CD14-positive monocyte (primary cell): ENCODE measurements at regions not wholly inside any gene's neighbourhood (a gene's known extent, or its start where the extent isn't known, plus 50 kb on each side); places are given as distances from the start of the nearest gene placed in this dataset.

Experiments used
- DNase-seq, 3 donors: peaks; one replicate each; pipeline ENCODE4 v3.0.0-alpha.2; 2011 to 2022
- H2AFZ ChIP-seq: 2 replicates; pipeline ENCODE4 v1.6.0; 2012; ENCODE audit warnings: mild to moderate bottlenecking, low read depth, low read length, inconsistent platforms; ENCODE audit not compliant: insufficient read depth, poor library complexity, severe bottlenecking
- H3K27ac ChIP-seq, 2 donors: 1 replicate in 1 of 2; 2 replicates in 1 of 2; pipeline ENCODE4 v1.5.1; 2012 to 2013; ENCODE audit warnings: low read length in 2 of 2, control low read depth in 1 of 2, inconsistent platforms in 1 of 2, low read depth in 1 of 2, mild to moderate bottlenecking in 1 of 2
- H3K27me3 ChIP-seq, 2 donors: one replicate each; pipeline versions ENCODE4 v1.6.0 to v1.6.1; 2011 to 2013; ENCODE audit warnings: low read length in 2 of 2; ENCODE audit not compliant: control insufficient read depth in 2 of 2, insufficient read depth in 2 of 2
- H3K36me3 ChIP-seq, 2 donors: replicated peaks in 1 of 2; 1 replicate in 1 of 2; 2 replicates in 1 of 2; pipeline versions ENCODE4 v1.5.1 to v1.6.1; 2012 to 2013; ENCODE audit warnings: low read length in 2 of 2, control low read depth in 1 of 2, inconsistent platforms in 1 of 2, mild to moderate bottlenecking in 1 of 2; ENCODE audit not compliant: insufficient read depth in 2 of 2, control insufficient read depth in 1 of 2
- H3K4me1 ChIP-seq, 2 donors: 1 replicate in 1 of 2; 2 replicates in 1 of 2; pipeline versions ENCODE4 v1.5.1 to v1.6.1; 2012 to 2013; ENCODE audit warnings: low read length in 2 of 2, control low read depth in 1 of 2, inconsistent platforms in 1 of 2, mild to moderate bottlenecking in 1 of 2, moderate library complexity in 1 of 2; ENCODE audit not compliant: insufficient read depth in 2 of 2, control insufficient read depth in 1 of 2
- H3K4me2 ChIP-seq: replicated peaks from 2 replicates; pipeline ENCODE3; 2012; ENCODE audit warnings: low read length, moderate library complexity, mild to moderate bottlenecking; ENCODE audit not compliant: poor library complexity, severe bottlenecking; ENCODE audit errors: extremely low read depth
- H3K4me3 ChIP-seq, 3 experiments: fragments of 200-600 bp in 1 of 3; sonication (generic) in 1 of 3; replicated peaks in 1 of 3; 1 replicate in 2 of 3; 2 replicates in 1 of 3; pipeline ENCODE4 v1.5.1; 2011 to 2013; ENCODE audit warnings: low read length in 3 of 3, mild to moderate bottlenecking in 3 of 3, control low read depth in 2 of 3, low read depth in 2 of 3, inconsistent platforms in 1 of 3, moderate library complexity in 1 of 3
- H3K79me2 ChIP-seq: 2 replicates; pipeline ENCODE4 v1.6.0; 2012; ENCODE audit warnings: mild to moderate bottlenecking, control low read depth, inconsistent platforms, low read length, moderate library complexity; ENCODE audit not compliant: insufficient read depth
- H3K9ac ChIP-seq: 2 replicates; pipeline ENCODE4 v1.6.0; 2017; ENCODE audit warnings: low read length, mild to moderate bottlenecking; ENCODE audit not compliant: insufficient read depth, poor library complexity, severe bottlenecking
- H3K9me3 ChIP-seq, 2 donors: replicated peaks in 1 of 2; 1 replicate in 1 of 2; 2 replicates in 1 of 2; pipeline versions ENCODE4 v1.5.1 to v1.6.1; 2012 to 2013; ENCODE audit warnings: low read length in 2 of 2, control low read depth in 1 of 2; ENCODE audit not compliant: control insufficient read depth in 1 of 2, insufficient read depth in 1 of 2
- H4K20me1 ChIP-seq: 2 replicates; pipeline ENCODE4 v1.6.0; 2012; ENCODE audit warnings: mild to moderate bottlenecking, low read length, control low read depth, moderate library complexity; ENCODE audit not compliant: insufficient read depth
- H3K27ac Mint-ChIP-seq, 7 donors: one replicate each; pipeline ENCODE4 v1.8.0; 2020; ENCODE audit warnings: mild to moderate bottlenecking in 7 of 7, mixed read lengths in 7 of 7, moderate library complexity in 6 of 7, inconsistent platforms in 2 of 7
- H3K27me3 Mint-ChIP-seq, 3 donors: one replicate each; pipeline ENCODE4 v1.8.0; 2021 to 2022; ENCODE audit warnings: low read depth in 3 of 3, mild to moderate bottlenecking in 3 of 3, mixed read lengths in 3 of 3, moderate library complexity in 3 of 3, inconsistent platforms in 1 of 3
- H3K36me3 Mint-ChIP-seq, 2 donors: one replicate each; pipeline ENCODE4 v1.8.0; 2020; ENCODE audit warnings: mixed read lengths in 2 of 2, inconsistent platforms in 1 of 2, mild to moderate bottlenecking in 1 of 2
- H3K4me1 Mint-ChIP-seq: one replicate; pipeline ENCODE4 v1.8.0; 2020; ENCODE audit warnings: mild to moderate bottlenecking, mixed read lengths
- H3K4me3 Mint-ChIP-seq, 2 donors: one replicate each; pipeline ENCODE4 v1.8.0; 2020; ENCODE audit warnings: mild to moderate bottlenecking in 2 of 2, mixed read lengths in 2 of 2, moderate library complexity in 1 of 2
- H3K9me3 Mint-ChIP-seq, 7 donors: one replicate each; pipeline ENCODE4 v1.8.0; 2020 to 2022; ENCODE audit warnings: mixed read lengths in 7 of 7, mild to moderate bottlenecking in 6 of 7, moderate library complexity in 6 of 7, inconsistent platforms in 2 of 7
- WGBS: methylation state at CpG from one replicate; pipeline ENCODE4 v1.1.5; 2013; ENCODE audit warnings: missing lambda C conversion rate; ENCODE audit not compliant: insufficient coverage; 5-methylcytosine and 5-hydroxymethylcytosine counted together
- intact Hi-C, 2 donors: fragments of 100-400 bp; cut with micrococcal nuclease; formaldehyde crosslinking; loops; one replicate each; pipeline versions ENCODE4 v1.15.0 to v1.15.1; 2023
- TF ChIP-seq, protein P1 (sequence below): fragments of 200-600 bp; IDR thresholded peaks from one replicate; pipeline ENCODE4 v1.8.0; 2022; ENCODE audit warnings: antibody characterized with exemption, mild to moderate bottlenecking

DNA sequence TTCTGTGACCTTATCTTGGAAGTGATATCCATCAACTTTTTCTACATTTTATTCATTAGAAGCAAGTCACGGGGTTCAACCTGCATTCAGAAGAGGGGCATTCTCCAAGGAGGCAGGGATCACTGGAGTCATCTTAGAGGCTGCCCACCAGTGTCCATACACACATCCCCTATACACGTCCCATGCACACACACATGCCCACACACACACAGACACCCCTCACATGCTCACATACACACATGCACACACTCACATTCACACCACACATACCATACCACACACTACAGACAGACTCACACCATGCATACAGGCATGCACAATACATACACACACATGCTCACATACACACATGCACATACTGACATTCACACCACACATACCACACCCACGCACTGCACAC, 884.7 kb downstream of the TBC1D22A start:
- H4K20me1 ChIP-seq, result no peaks in the 10 kb centered on the region
- H3K4me2 ChIP-seq, result no peak overlapping the region
- Mint-ChIP-seq H3K4me1 (no peaks in the 10 kb centered on the region), H3K4me3 (no peak overlapping the region), H3K27ac (no peak overlapping the region), H3K9me3 (peaks cover 0 to 9% (median 2%) of the 10 kb centered on the region in 7 donors), H3K36me3 (no peaks in the 10 kb centered on the region), H3K27me3 (no peaks in the 10 kb centered on the region)
- H3K4me3 ChIP-seq, result no peak overlapping the region
- no peaks in the 10 kb centered on the region for H3K79me2 ChIP-seq
- 84% methylated on average over 3 of the region's 3 CpGs for WGBS
- H2AFZ ChIP-seq, result no peak overlapping the region
- no peak overlapping the region for H3K9ac ChIP-seq
- H3K27me3 ChIP-seq, result no peaks in the 10 kb centered on the region
- intact Hi-C loops, result no loop called here
- TF ChIP-seq, protein P1, sequence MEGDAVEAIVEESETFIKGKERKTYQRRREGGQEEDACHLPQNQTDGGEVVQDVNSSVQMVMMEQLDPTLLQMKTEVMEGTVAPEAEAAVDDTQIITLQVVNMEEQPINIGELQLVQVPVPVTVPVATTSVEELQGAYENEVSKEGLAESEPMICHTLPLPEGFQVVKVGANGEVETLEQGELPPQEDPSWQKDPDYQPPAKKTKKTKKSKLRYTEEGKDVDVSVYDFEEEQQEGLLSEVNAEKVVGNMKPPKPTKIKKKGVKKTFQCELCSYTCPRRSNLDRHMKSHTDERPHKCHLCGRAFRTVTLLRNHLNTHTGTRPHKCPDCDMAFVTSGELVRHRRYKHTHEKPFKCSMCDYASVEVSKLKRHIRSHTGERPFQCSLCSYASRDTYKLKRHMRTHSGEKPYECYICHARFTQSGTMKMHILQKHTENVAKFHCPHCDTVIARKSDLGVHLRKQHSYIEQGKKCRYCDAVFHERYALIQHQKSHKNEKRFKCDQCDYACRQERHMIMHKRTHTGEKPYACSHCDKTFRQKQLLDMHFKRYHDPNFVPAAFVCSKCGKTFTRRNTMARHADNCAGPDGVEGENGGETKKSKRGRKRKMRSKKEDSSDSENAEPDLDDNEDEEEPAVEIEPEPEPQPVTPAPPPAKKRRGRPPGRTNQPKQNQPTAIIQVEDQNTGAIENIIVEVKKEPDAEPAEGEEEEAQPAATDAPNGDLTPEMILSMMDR, result no peak
- H3K27ac ChIP-seq, result no peak overlapping the region
- peaks cover 0 to under 1% of the 10 kb centered on the region in 2 donors for H3K9me3 ChIP-seq
- H3K36me3 ChIP-seq, result no peaks in the 10 kb centered on the region
- DNase-seq, result no peak
- H3K4me1 ChIP-seq, result no peaks in the 10 kb centered on the region

DNA sequence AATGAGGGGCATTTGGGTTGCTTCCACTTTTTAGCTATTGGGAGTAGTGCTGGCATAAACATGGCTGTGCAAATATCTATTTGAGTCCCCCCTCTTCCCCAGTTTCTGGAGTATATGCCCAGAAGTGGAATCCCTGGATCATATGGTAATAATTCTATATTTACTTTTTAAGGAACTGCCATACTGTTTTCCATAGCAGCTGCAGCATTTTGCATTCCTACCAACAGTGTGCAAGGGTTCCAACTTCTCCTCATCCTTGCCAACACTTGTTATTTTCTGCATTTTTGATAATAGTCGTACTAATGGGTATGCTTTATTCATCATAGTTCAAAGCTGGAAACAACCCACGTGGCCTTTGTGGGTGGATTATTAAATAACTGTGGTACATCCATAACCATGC, 883.5 kb downstream of the TBC1D22A start:
- no CpG with 5 or more reads among the region's 2 CpGs for WGBS
- Histone ChIP-seq H3K9ac (no peak overlapping the region), H3K4me1 (no peaks in the 10 kb centered on the region), H2AFZ (no peak overlapping the region), H3K27me3 (no peaks in the 10 kb centered on the region), H3K4me3 (no peak overlapping the region), H3K79me2 (no peaks in the 10 kb centered on the region), H3K27ac (no peak overlapping the region), H3K36me3 (no peaks in the 10 kb centered on the region), H3K4me2 (no peak overlapping the region), H3K9me3 (peaks cover 0 to 3% of the 10 kb centered on the region in 2 donors), H4K20me1 (no peaks in the 10 kb centered on the region)
- Mint-ChIP-seq H3K36me3 (no peaks in the 10 kb centered on the region), H3K27ac (no peak overlapping the region), H3K4me3 (no peak overlapping the region), H3K4me1 (no peaks in the 10 kb centered on the region), H3K9me3 (peaks cover 0 to 9% (median 2%) of the 10 kb centered on the region in 7 donors), H3K27me3 (no peaks in the 10 kb centered on the region)
- no peak for DNase-seq
- intact Hi-C loops, result no loop called here
- TF ChIP-seq, protein P1, result no peak
